G401 (cell line): ENCODE measurements at regions not wholly inside any gene's neighbourhood (a gene's known extent, or its start where the extent isn't known, plus 50 kb on each side); places are given as distances from the start of the nearest gene placed in this dataset.
"Not testable (repeated sequence)": the region's sequence is repeated elsewhere in the genome, so short reads cannot be mapped to it uniquely, and the experiment has no call there.

Source experiments
- DNase-seq: peaks from one replicate; pipeline ENCODE4 v3.0.0-alpha.2; 2015; ENCODE audit warnings: low spot score
- in situ Hi-C: cut with HindIII; loops from 2 replicates; pipeline ENCODE4 v1.10.0; 2016; ENCODE audit warnings: low sequenced_read_pairs, mixed read lengths

DNA sequence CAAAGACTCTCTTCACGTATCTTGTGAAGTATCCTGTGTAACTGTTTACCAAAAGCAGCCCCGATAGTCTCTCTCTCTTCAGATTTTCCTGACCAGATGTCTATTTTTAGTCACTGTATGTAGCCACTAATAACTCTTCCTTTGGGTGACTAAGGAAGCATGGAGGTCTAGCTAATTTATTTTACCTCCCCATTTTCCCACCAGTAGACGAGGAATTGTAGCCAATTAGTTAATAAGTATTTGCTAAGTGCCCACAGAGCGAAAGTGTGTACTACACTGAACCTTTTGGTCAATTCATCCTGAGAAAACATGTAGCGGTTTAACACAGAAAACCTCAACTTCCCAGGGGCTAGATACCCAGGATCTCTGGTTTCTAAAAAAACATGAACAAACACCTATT, 180.6 kb downstream of the TBX18 start:
- in situ Hi-C loops = no loop called here
- DNase-seq = no peak

DNA sequence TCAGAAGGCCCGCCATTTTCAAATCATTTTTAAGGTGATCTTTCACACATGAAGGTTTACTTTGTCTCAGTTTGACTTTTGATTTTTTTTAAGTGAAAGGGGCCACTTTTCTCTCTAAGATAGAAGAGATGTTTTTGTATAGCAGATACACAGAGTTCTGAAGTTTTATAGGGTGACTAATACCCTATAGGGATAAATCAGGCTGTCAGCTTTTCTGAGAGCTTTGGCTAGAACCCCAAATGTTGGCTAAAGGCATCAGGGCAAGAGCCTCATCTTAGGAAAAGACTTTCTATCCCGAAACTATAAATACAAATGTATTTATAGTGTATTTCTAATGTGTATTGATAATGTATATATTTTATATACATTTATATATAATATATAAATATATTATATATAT, 181.4 kb downstream of the TBX18 start:
- in situ Hi-C loops = no loop called here
- no peak for DNase-seq

DNA sequence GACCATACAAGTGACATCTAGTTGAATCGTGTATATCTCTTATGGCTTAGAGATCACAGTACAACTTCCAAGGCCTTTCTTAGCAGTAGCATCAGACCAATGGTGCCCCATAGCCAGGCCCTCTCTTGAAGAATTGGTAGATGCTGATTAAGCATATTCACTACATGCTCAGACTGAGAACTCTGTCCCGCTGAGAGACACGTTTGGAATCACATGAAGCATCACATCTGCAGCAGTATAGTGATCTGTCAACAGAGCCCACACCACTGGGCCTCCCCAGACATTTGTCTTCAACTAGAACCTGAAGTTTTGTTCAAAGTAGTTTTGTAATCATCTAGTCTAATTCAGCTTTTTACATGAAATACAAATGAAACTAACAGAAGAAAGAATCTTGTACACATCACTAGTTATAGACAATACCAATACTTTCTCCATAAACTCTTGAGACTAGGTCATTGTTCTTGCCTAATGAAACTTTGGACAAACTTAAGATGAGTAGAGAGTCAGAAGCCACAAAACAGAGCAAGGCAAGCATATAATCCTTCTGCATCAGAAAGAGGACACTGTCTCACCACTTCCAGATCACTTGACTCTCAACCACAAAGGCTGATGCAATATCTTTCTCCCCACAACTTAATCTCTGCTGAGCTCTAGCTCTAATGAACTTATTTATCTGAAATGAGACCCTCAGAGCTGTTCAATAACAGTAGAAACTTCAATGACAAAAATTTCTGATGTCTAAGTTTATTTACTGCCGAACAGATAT, 182.7 kb downstream of the TBX18 start:
- DNase-seq = no peak
- in situ Hi-C loops = no loop called here

DNA sequence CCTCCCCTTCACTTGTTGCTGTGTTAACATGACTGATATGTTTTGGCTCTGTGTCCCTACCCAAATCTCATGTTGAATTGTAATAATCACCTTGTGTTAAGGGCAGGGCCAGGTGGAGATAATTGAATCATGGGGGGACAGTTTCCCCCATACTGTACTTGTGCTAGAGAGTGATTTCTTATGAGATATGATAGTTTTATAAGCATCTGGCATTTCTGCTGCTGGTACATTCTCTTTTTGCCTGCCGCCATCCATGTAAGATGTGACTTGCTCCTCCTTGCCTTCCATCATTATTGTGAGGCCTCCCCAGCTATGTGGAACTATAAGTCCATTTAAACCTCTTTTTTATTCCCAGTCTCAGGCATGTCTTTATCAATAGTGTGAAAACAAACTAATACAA, 185.0 kb downstream of the TBX18 start:
- in situ Hi-C loops = no loop called here
- no peak for DNase-seq

DNA sequence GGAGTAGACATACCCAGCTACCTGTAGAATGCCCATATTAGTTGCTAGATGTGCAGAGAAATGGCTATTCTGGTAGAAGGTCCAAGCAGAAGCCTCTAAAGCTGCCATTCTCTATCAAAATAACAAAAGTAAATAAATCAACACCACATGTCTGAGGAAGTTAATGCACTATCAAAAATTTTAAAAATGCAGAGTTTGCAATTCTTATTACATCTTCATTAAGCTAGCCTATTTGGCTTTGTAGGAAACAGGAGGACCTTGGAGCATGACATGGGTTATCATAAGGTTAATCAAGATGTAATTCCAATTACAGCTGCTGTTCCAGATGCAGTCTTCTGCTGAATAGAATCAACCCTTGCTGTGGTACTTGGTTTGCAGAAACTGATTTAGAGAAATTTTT, 188.4 kb downstream of the TBX18 start:
- in situ Hi-C loops = no loop called here

DNA sequence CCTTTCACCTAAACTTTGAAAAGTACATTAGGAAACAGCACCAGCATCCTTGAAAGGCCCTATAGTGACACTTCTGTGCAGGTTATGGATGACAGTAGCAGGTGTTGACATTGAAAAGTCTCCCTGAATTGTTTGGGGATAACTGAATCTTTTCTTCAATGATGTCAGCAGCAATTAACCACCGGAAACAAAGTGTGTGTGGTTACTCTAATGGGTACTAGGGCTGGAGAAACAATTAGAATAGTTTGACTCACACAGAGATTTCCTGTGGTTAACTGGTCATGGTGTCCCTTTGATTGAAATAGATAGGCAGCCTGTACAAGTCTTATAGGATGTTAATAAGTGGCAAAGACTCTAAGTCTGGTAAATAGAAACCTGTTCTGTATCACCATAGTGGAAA, 189.1 kb downstream of the TBX18 start:
- in situ Hi-C loops = no loop called here
- DNase-seq = no peak

More for the DNA sequence above, 188.4 kb downstream of the TBX18 start:
- DNase-seq = no peak

DNA sequence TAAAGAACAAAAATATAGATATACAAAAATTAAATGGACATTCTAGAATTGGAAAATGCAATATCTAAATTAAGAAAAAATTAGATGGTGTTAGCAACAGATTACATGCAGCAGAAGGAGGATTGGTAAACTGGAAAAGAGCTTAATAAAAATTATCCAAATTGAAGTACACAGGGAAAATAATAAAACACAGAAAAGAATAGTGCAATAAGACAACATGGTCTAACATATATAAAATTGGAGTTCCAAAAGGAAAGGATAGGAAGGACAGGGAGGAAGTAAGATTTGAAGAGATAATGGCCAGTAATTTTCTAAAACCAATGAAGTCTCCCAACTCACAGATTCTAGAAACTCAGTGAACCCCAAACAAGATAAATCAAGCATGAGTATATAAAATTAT, 194.5 kb downstream of the TBX18 start:
- DNase-seq = no peak
- in situ Hi-C loops = no loop called here

DNA sequence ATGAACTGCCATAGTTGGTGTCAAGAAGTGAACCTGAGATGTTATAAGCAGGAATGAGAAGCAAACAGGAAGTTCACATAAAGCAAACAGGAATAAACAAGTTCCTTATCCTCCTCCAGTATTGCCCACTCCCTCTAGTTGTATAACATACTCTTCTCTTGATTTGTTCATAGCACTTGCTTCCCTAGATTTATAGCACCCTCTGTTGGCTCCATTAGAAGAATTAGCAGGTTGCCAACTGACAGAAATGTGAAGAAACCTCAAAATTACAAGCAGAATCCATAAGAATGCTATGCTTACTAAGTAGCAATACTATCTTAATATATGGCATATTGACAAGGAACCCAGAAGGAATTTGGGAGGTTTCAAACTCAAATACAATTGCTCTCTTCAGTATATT, 195.4 kb downstream of the TBX18 start:
- in situ Hi-C loops = no loop called here

DNA sequence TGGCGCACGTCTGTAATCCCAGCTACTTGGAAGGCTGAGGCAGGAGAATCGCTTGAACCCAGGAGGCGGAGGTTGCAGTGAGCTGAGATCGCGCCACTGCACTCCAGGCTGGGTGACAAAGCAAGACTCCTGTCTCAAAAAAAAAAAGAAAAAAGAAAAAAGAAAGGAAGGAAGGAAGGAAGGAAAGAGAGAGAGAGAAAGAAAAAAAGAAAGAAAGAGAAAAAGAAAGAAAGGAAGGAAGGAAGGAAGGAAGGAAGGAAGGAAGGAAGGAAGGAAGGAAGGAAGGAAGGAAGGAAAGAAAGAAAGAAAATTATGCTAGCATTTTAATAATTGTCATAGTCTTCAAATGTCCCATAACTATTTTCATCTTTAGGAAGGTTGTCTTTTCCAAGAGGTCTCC, 198.7 kb downstream of the TBX18 start:
- DNase-seq, in situ Hi-C loops: not testable (repeated sequence)

More for the DNA sequence above, 195.4 kb downstream of the TBX18 start:
- DNase-seq = no peak

DNA sequence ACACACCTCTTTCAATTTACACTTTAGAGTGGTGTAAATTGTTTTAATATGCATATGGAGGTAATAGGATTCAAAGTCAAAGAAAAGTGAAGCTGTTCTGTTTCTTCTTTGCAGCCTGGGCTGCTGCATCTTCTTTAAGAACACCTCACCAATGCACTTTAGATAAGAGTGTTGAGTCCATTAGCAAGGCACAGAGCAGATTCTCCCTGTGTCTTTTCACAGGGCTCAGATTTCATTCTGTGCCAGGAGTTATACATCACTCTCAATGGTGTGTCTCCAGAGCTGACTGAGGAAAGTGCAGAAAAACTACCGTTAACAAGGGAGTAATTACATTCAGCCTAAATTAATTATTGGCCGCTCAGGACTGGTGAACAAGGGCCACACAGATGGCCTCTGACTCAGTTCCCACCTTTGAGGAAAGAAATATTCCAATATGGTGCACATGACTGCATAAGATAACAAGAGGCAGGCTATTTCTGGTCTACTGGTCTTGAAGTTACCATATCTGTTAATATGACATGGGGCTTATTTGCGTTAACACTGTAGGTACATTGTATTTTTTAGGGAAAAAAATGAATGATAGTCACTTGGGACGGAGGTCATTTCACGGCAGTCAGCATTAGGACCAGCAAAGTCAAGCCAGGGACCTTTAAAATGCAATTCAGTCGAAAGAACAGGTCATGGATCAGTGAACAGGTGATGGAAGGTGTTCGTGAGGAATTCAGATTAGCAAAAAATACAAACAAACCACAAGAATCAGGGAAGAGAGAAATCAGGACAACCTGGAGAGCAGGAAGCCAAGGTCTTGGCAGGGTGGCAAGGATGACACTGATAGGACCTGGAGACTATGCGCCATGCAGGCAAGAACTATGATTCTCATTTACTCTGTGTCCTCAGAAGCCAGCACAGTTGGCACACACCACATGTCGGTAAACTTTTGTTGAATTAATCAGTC, 203.7 kb downstream of the TBX18 start:
- in situ Hi-C loops = no loop called here
- no peak for DNase-seq

DNA sequence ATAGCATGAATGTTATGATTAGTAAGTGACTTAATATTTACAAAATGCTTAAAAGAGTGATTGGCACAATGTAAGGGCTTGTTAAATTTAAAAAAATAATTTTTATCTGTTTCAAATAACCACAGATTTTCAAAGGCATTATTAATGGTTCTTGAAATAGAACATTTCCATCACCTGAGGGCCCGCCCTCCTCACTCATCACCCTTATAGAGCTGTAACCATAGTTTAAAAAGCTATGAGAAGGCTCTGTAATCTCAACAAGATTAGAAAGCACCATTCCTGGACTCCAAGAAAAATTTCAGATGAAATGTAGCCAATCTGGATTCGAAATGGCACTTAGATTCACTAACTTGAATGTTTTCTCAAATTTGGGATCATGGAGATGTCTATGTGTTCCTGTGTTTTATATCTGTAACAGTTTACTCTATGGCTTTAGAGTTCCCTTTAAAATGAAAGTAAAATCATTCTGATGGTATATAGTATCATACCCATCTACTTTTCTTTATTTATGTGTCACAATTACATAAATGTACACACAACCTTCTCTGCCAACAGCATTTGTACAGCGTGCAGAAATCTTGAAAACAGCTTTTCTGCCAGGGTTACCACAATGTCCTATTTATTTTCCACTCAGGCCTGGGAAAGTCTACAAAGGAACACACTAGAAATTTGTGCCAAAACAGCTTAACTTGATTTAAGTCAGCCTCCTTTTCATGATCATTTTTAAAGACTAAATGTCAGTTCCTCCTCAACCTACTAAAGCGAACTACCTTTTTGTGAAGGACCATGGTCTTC, 207.7 kb downstream of the TBX18 start:
- in situ Hi-C loops = no loop called here
- DNase-seq = peak; percentile 2

DNA sequence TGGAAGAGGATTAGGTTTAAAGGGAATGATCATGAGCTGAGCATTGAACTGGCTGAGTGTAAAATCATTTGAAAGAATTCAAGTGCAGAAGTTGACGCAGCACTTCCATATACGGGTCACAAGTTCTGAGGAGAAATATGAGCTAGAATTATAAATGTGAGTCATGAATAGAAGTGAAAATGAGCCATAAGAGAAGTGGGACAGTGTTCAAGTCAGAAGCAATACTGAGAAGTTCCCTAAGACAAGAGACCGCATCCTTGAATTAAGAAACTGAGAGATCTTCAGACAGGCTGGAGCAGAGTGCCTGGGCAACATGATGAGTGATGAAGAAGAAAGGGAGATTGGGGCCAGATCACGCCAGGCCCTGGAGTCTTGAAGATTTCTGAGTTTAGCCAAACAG, 209.7 kb downstream of the TBX18 start:
- DNase-seq = no peak
- in situ Hi-C loops = no loop called here

DNA sequence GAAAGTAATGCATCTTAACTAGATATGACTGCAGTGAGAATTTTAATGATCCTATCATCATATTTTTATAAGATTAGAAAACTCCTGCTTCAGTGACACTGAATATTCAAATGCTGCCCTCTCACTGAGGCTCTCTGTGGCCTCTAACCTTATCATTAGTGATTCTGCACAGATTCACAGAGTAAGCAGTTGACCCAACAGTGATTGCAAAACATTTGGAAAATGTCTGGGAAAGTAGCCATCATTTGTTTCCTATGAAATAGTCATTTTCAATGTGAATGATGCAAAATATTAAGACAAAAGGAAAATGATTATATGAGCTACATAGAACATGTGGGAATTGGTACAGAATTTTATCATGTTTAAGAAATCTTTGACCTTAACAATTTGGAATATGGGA, 210.3 kb downstream of the TBX18 start:
- in situ Hi-C loops = no loop called here
- no peak for DNase-seq

DNA sequence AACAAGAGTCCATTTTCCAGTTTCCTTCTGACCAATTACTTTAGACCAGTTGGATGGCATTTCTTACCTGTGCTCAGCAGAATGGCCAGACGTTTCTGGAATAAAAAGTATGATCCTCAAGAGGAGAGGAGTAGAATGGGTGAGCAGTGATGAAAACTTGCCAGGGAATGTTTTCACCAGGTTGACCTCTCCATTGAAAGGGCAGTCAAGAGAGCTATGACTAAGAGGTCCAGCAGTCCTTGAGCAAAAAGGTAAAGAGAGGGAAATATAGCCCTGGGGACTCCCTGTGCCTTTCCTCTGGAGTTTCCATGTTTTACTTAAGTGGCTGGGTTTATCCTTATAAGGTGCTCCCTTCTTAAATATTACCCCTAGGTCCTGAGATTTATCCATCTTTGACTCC, 210.9 kb downstream of the TBX18 start:
- in situ Hi-C loops = no loop called here

DNA sequence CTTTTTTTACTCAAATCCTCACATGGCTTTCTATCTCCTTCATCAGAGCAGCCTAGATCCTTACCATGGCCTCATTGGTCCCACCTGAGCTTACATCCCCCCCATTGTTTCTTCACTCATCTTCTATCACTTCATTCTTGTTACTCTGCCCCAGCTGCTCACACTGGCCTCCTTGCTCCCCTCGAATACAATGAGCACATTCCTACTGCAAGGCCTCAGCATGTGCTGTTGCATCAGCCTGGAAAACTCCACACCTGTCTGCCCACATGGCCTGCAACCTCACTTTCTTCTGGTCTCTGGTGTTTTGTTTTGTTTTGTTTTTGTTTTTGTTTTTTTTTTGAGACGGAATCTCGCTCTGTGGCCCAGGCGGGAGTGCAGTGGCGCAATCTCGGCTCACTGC, 212.6 kb downstream of the TBX18 start:
- DNase-seq = no peak
- in situ Hi-C loops = no loop called here

More for the DNA sequence above, 210.9 kb downstream of the TBX18 start:
- no peak for DNase-seq

DNA sequence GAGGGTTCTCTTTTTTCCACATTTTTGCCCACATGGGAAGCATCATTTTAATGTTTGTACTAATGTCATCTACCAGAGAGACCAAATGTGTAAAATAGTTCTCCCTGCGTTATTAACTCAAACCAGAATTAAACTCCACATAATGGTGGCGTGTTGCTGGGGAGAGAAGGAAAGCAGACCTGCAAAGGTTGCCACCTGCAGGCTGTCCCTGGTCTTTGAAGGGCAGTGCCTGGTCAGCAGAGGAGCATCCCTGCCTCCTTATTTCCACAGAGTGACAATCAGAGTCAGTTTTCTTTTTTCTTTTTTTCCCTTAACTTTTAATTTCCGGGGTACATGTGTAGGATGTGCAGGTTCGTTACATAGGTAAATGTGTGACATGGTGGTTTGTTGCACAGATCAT, 214.5 kb downstream of the TBX18 start:
- DNase-seq = no peak
- in situ Hi-C loops = no loop called here

DNA sequence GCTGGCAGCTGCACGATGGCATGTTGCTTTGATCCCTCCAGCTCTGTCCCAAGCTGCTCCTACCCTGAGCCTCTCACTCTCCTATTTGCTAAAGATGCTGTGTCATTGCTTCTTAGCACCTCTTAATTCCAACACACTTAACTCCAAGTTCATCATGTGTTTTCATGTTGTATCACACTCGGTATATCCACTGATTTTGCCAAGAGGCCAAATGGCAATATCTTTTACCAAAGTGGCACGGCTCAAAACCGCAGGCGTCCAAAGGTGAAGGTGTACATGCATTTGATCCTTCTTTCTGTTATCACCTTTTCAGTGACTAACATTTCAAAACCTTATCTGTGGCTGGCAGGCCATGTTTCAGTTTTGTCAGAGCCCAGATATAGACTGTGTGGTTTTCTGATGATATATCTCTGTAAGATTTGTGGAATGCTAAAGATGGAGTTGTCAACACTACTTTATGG, 217.0 kb downstream of the TBX18 start:
- no peak for DNase-seq
- in situ Hi-C loops = no loop called here

DNA sequence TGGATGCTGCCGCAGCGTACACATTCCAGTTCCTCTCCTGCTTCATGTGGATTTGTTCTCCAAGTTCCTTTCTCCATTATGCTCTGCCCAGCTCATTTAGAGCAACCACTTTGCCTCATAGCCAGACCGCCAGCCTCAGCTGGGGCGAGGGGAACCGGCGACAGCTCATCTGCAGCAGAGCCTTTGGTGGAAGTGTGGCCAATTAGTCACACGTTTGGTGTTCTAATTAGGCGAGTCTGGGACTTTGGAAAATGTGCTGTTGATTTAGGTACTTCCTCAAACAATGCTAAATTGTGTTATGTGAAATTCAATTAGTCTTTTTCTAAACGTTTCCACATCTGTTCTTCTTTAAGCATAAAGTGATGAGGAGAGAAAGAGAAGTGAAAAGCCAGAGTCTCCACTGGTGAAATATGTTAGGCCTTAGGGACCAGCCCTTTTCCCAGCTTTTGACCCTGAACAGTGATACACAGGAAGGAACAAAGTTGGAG, 217.9 kb downstream of the TBX18 start:
- in situ Hi-C loops = no loop called here
- no peak for DNase-seq

DNA sequence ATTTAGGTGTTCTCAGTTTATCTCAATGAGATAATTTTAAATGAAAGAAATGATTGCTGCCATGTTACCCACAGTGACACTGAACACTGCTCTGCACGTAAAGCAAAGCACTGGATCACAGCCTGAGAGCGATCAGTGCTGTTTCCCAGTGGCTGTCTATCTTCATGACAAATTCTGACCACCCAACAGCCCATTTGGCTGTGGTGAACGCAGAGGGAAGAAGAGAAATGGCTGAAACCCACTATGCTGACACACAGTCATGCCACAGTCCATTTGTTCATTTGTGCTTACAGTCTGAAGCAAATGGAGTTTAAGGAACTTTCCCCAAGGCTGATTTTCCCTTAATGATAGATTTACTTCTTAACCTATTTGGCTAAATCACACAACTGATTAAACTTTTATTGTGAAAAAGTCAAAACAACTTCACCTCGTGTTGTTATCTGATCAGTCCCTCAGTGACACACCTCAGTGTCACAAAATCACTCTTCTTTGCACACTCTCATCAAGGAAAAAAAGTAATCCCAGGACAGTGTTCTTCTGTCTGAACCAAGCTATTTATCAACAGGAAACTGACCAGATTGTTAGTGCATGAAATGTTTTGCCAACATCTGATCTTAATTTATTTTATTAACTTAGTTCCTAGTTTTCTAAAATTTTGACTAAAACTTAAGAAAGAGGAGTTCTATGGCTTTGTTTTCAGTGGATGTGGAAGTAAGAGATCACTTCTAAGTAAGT, 225.1 kb downstream of the TBX18 start:
- in situ Hi-C loops = no loop called here
- DNase-seq = no peak
